ENCODE measurements at regions not wholly inside any gene's neighbourhood (a gene's known extent, or its start where the extent isn't known, plus 50 kb on each side); places are given as distances from the start of the nearest gene placed in this dataset.

- DNase-seq = no peak
These were observed 338.0 kb downstream of the EN1 start for GRCh38 chr2:118509319-118510004.

- no peak for DNase-seq
These were observed 339.2 kb downstream of the EN1 start for GRCh38 chr2:118508282-118508681.

GRCh38 chr2:118505436-118505835, 342.0 kb downstream of the EN1 start:
- DNase-seq = no peak

- DNase-seq = no peak
These were observed 345.3 kb downstream of the EN1 start for GRCh38 chr2:118502106-118502505.

GRCh38 chr2:118498943-118499342, 348.5 kb downstream of the EN1 start:
- no peak for DNase-seq

GRCh38 chr2:118496870-118497611, 350.4 kb downstream of the EN1 start:
- no peak for DNase-seq

- DNase-seq = no peak
These were observed 351.0 kb downstream of the EN1 start for GRCh38 chr2:118496467-118496866.

- DNase-seq = no peak
These were observed 352.2 kb downstream of the EN1 start for GRCh38 chr2:118495290-118495689.

GRCh38 chr2:118493213-118493612, 354.2 kb downstream of the EN1 start:
- DNase-seq = no peak

- no peak for DNase-seq
These were observed 355.1 kb downstream of the EN1 start for GRCh38 chr2:118492335-118492734.

- DNase-seq = peak; percentile 53
These were observed 357.1 kb downstream of the EN1 start for GRCh38 chr2:118490330-118490729.

- no peak for DNase-seq
These were observed 357.6 kb downstream of the EN1 start for GRCh38 chr2:118489712-118490299.

GRCh38 chr2:118481299-118481698, 366.1 kb downstream of the EN1 start:
- DNase-seq = peak; percentile 51

- no peak for DNase-seq
These were observed 368.4 kb downstream of the EN1 start for GRCh38 chr2:118479020-118479419.

- no peak for DNase-seq
These were observed 370.2 kb downstream of the EN1 start for GRCh38 chr2:118477111-118477862.

GRCh38 chr2:118475622-118476205, 371.7 kb downstream of the EN1 start:
- DNase-seq = no peak

GRCh38 chr2:118474541-118474920, 372.9 kb downstream of the EN1 start:
- no peak for DNase-seq

GRCh38 chr2:118473846-118474540, 373.5 kb downstream of the EN1 start:
- DNase-seq = no peak

- no peak for DNase-seq
These were observed 374.2 kb downstream of the EN1 start for GRCh38 chr2:118473241-118473640.

- DNase-seq = no peak
These were observed 377.2 kb downstream of the EN1 start for GRCh38 chr2:118470297-118470696.

GRCh38 chr2:118469103-118469502, 378.3 kb downstream of the EN1 start:
- DNase-seq = no peak
